ENCODE measurements at regions not wholly inside any gene's neighbourhood (a gene's known extent, or its start where the extent isn't known, plus 50 kb on each side); places are given as distances from the start of the nearest gene placed in this dataset.

- TF ChIP-seq NFRKB (IDR thresholded peaks at IDR 0.05) (no peak), FOXM1 (IDR thresholded peaks at IDR 0.05; ENCODE audit: borderline replicate concordance) (no peak), PKNOX1 (IDR thresholded peaks at IDR 0.05) (no peak), TARDBP (IDR thresholded peaks at IDR 0.05) (no peak), ARNT (IDR thresholded peaks at IDR 0.05) (no peak), ZNF384 (IDR thresholded peaks at IDR 0.05) (no peak), FOXA1 (IDR thresholded peaks at IDR 0.05) (no peak)
Observed at GRCh38 chr2:120820263-120820952, 84.7 kb downstream of the GLI2 start.
